Activated CD4-positive, alpha-beta memory T cell treated with anti-CD3 and anti-CD28 coated beads for 36 hours (primary cell): ENCODE measurements at regions not wholly inside any gene's neighbourhood (a gene's known extent, or its start where the extent isn't known, plus 50 kb on each side); places are given as distances from the start of the nearest gene placed in this dataset.

Experiments used
- CTCF ChIA-PET: fragments of 350-600 bp; sonication (Branson Sonifier 250); formaldehyde crosslinking; loops from one replicate; lab custom pipeline; 2021; ENCODE audit warnings: antibody characterized with exemption, inconsistent platforms; lab: Charles Lee
- POLR2A ChIA-PET: fragments of 350-600 bp; sonication (Branson Sonifier 250); formaldehyde crosslinking; loops from one replicate; lab custom pipeline; 2021; ENCODE audit warnings: antibody characterized with exemption; lab: Charles Lee
- DNase-seq: peaks from one replicate; pipeline ENCODE4 v3.0.0-alpha.2; 2020
- H3K27ac Mint-ChIP-seq: one replicate; pipeline ENCODE4 v1.8.0; 2021; ENCODE audit warnings: mixed read lengths
- H3K27me3 Mint-ChIP-seq: one replicate; pipeline ENCODE4 v1.8.0; 2021; ENCODE audit warnings: mixed read lengths
- H3K36me3 Mint-ChIP-seq: one replicate; pipeline ENCODE4 v1.8.0; 2021; ENCODE audit warnings: mixed read lengths
- H3K4me1 Mint-ChIP-seq: one replicate; pipeline ENCODE4 v1.8.0; 2021; ENCODE audit warnings: low read depth, mixed read lengths
- H3K4me3 Mint-ChIP-seq: one replicate; pipeline ENCODE4 v1.8.0; 2021; ENCODE audit warnings: mild to moderate bottlenecking, mixed read lengths
- H3K9me3 Mint-ChIP-seq: one replicate; pipeline ENCODE4 v1.8.0; 2021; ENCODE audit warnings: mixed read lengths
- intact Hi-C: fragments of 100-400 bp; cut with micrococcal nuclease; formaldehyde crosslinking; loops from one replicate; pipeline ENCODE4 v1.15.1; 2023

DNA sequence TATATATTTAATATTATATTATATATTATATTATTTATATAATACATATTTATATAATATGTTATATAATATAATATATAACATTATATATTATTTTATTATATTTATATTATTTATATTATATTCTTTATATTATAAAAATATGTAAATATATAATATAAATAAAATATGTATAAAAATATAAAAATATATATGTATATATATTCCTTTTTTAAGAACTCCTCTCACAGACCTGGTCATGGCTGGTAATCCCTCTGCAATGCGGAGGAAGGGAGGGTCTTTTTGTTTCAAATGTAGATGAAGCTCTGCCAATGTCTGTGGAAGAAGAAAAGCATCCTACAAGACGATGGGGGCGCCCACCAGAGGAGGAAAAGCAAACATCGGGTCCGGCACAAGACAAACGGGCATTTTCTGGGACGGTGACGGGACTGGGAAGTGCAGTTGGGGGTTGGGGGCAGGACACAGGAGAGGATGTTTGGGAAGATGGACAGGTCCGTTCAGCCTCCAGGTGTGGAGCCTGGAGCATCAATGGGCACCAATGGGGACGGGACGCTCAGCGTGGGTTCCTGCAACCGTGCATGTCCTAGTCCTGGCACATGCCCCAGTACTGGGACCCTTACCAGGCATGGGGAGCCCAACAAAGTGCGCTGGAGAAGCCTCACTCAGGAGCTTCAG lies 194.0 kb downstream of the IRX1 start:
- POLR2A ChIA-PET: no interaction called here
- DNase-seq: no peak
- Mint-ChIP-seq H3K36me3 (no peaks in the 10 kb centered on the region), H3K4me1 (no peaks in the 10 kb centered on the region), H3K9me3 (no peaks in the 10 kb centered on the region), H3K27ac (no peak overlapping the region), H3K4me3 (no peak overlapping the region), H3K27me3 (no peaks in the 10 kb centered on the region)
- CTCF ChIA-PET: no interaction called here
- intact Hi-C loops: no loop called here

DNA sequence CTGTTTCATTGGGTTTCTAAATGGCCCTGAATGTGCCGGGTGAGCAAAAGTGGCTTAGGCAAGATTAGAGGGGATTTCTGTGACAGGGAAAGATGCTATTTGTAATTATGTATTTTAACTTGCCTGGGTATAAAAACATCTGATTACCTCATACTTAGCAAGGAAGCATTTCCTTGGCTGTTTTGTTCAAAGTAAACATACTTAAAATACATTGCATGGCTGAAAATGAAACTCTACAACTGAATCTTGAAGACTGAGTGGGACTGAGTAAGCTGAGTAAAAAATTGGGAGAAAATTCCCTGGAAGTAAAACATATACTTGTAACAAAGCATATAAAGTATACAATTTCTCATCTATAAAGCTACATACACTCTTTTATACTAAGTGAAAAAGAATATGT lies 197.5 kb downstream of the IRX1 start:
- DNase-seq: no peak
- Mint-ChIP-seq H3K36me3 (no peaks in the 10 kb centered on the region), H3K4me1 (no peaks in the 10 kb centered on the region), H3K27me3 (no peaks in the 10 kb centered on the region), H3K9me3 (no peaks in the 10 kb centered on the region), H3K4me3 (no peak overlapping the region), H3K27ac (no peak overlapping the region)
- intact Hi-C loops: no loop called here
- POLR2A ChIA-PET: no interaction called here
- CTCF ChIA-PET: no interaction called here

DNA sequence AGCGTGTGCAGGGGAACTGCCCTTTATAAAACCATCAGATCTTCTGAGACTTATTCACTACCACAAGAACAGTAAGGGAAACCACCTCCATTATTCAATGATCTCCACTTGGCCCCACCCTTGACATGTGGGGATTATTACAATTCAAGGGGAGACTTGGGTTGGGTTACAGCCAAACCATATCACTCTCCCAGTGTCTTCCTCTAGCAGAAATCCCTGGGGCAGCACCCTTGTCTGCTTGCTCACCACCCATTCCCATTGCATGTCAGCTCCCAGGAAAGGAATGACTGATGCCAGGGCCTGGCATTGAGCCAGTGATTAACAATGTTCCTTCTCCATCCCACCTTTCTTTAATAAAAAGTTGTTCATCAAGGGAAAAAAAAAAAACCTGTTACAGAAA lies 199.0 kb downstream of the IRX1 start:
- intact Hi-C loops: no loop called here
- no peaks in the 10 kb centered on the region for H3K27me3 Mint-ChIP-seq
- CTCF ChIA-PET: no interaction called here
- no peak for DNase-seq
- POLR2A ChIA-PET: no interaction called here
- H3K4me1 Mint-ChIP-seq: no peaks in the 10 kb centered on the region
- H3K36me3 Mint-ChIP-seq: no peaks in the 10 kb centered on the region
- H3K27ac Mint-ChIP-seq: no peak overlapping the region
- no peaks in the 10 kb centered on the region for H3K9me3 Mint-ChIP-seq
- H3K4me3 Mint-ChIP-seq: no peak overlapping the region

DNA sequence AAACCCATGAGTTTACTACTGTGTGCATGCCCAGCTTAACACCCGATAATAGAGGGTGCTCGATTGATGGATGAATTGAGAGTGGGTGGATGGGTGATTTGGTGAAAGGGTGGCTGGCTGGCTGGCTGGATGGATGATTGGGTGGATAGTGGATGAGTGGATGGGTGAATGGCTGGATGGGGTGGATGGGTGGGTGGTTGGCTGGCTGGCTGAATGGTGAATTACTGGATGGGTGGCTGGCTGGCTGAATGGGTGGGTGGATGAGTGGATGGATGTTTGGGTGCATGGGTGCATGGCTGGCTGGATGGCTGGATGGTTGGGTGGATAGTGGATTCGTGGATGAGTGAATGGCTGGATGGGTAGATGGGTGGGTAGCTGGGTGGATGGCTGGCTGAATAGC lies 201.1 kb downstream of the IRX1 start:
- H3K27ac Mint-ChIP-seq: no peak overlapping the region
- no peak overlapping the region for H3K4me3 Mint-ChIP-seq
- H3K27me3 Mint-ChIP-seq: no peaks in the 10 kb centered on the region
- intact Hi-C loops: no loop called here
- no peaks in the 10 kb centered on the region for H3K4me1 Mint-ChIP-seq
- POLR2A ChIA-PET: no interaction called here
- H3K36me3 Mint-ChIP-seq: no peaks in the 10 kb centered on the region
- H3K9me3 Mint-ChIP-seq: peaks cover 8% of the 10 kb centered on the region
- DNase-seq: no peak
- CTCF ChIA-PET: no interaction called here

DNA sequence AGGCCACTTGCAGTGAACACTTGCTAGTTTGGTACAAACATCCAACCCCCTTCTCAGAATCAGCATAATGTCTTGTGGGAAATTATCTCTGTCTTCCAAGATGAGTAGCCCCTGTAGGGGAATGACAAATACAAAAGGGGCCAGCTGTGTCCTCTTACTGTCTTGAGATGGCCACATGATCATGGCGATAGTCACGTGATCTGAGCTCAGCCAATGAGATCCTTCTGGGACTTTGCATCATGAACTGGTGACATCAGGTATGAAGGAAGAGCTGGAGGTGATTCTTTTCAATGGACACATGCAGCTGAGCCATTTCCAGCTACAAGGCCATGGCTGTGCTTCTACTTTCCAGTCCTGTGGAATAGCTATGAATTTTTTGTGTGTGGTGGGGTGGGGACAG lies 206.3 kb downstream of the IRX1 start:
- ChIA-PET POLR2A (no interaction called here), CTCF (no interaction called here)
- Mint-ChIP-seq H3K4me1 (no peaks in the 10 kb centered on the region), H3K27me3 (no peaks in the 10 kb centered on the region), H3K36me3 (no peaks in the 10 kb centered on the region), H3K27ac (no peak overlapping the region), H3K9me3 (peaks cover 11% of the 10 kb centered on the region), H3K4me3 (no peak overlapping the region)
- intact Hi-C loops: no loop called here
- no peak for DNase-seq

DNA sequence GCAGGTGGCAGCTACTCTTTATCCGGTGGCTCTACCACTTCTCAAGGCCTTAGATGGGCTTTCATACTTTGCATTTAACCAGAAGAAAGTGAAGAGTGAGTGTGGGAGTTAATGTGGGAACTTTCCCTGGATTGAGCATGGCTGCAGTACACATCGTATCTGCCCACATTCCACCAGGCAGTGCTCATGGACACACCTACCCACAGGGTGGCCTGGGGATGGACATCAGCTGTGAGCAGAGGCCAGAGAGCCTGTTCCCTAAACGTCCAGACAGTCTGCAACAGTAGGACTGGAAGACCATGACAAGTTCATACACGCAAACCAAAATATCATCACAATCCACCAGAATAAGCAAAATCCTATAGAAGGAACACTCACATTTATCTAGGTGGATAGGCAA lies 213.8 kb downstream of the IRX1 start:
- no peak for DNase-seq
- POLR2A ChIA-PET: no interaction called here
- intact Hi-C loops: no loop called here
- Mint-ChIP-seq H3K27ac (no peak overlapping the region), H3K27me3 (no peaks in the 10 kb centered on the region), H3K9me3 (peaks cover 8% of the 10 kb centered on the region), H3K4me1 (no peaks in the 10 kb centered on the region), H3K36me3 (peaks cover 1% of the 10 kb centered on the region), H3K4me3 (no peak overlapping the region)
- CTCF ChIA-PET: no interaction called here

DNA sequence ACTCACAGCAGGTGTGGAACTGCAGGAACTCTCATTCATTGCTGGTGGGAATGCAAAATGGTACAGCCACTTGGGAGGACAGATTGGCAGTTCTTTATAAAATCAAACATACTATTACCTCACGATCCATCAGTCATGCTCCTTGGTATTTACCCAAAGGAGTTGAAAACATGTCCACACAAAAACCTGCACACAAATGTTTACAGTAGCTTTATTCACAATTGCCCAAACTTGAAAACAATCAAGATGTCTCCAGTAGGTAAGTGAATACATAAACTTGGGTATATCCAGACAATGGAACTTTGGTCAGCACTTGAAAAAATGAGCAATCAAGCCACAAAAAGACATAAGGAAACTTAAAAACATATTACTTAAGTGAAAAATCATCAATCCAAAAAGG lies 215.5 kb downstream of the IRX1 start:
- ChIA-PET CTCF (no interaction called here), POLR2A (no interaction called here)
- Mint-ChIP-seq H3K4me1 (no peaks in the 10 kb centered on the region), H3K4me3 (no peak overlapping the region), H3K9me3 (peaks cover 8% of the 10 kb centered on the region), H3K27me3 (no peaks in the 10 kb centered on the region), H3K27ac (no peak overlapping the region), H3K36me3 (peaks cover 1% of the 10 kb centered on the region)
- DNase-seq: no peak
- intact Hi-C loops: no loop called here

DNA sequence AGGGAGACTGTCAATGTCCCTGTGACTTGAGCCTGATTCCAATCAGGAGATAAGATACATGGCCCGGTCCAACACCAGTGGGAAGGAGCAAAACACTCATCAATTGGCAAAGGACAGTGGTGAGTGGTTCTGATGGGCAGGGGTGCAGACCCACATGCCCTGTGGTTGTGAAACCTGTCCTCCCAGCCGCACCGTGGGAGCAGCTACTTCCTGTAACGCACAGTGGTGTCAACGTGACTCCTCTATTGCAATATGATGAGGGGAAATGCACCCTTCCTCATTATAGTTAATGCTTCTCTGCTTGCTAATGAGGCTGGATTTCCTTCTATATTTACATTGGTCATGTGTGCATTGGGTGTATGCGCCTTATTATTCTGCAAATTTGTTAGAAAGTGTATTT lies 223.0 kb downstream of the IRX1 start:
- no peaks in the 10 kb centered on the region for H3K27me3 Mint-ChIP-seq

DNA sequence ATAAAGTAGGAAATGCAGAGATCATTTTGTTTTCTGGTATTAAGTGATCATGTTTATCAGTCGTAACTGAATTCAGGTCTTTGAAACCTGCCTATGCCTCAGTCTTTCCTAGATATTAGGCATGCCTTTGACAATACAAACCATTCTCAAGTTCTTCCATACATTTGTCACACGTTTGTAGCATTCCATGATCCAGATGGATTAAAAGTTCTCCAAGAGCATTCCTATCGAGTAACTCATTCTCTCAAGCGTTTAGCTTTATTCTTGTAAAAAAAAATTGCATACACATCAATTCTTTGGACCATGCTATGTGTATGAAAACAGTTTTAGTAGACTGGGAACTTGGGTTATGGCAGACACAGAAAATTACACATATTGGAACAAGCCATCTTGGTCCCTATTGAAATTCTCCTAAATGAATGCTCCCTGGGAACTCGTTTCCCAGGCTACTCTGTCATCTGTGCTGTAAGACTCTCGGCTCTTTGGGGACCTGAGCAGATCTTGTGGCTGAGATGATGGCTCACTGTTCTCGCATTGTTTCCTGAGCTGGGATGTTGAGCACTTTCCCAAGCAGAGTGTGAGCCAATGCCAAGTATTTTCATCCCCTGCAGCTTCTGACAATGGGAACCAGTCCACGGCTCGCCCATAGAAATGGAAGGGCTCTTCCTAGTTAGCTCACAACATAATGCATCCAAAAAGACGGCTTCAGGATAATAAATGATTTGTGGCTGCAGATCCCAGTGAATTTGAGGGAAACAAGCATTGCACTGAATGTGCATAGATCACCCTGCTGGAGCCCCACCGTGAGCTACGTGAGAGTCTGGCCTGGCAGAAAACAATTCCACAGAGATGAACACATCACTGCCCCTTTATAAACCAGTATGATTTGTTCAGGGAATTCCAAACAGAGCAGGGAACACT lies 230.2 kb downstream of the IRX1 start:
- intact Hi-C loops: no loop called here
- POLR2A ChIA-PET: no interaction called here
- H3K27me3 Mint-ChIP-seq: no peaks in the 10 kb centered on the region
- CTCF ChIA-PET: no interaction called here
- peaks cover 11% of the 10 kb centered on the region for H3K9me3 Mint-ChIP-seq
- no peak for DNase-seq
- no peak overlapping the region for H3K27ac Mint-ChIP-seq
- H3K4me3 Mint-ChIP-seq: no peak overlapping the region
- H3K4me1 Mint-ChIP-seq: no peaks in the 10 kb centered on the region
- no peaks in the 10 kb centered on the region for H3K36me3 Mint-ChIP-seq

More for the DNA sequence above, 223.0 kb downstream of the IRX1 start:
- intact Hi-C loops: no loop called here
- POLR2A ChIA-PET: no interaction called here
- Mint-ChIP-seq H3K36me3 (no peaks in the 10 kb centered on the region), H3K9me3 (peaks cover 8% of the 10 kb centered on the region), H3K4me1 (no peaks in the 10 kb centered on the region), H3K27ac (no peak overlapping the region), H3K4me3 (no peak overlapping the region)
- CTCF ChIA-PET: no interaction called here
- no peak for DNase-seq

DNA sequence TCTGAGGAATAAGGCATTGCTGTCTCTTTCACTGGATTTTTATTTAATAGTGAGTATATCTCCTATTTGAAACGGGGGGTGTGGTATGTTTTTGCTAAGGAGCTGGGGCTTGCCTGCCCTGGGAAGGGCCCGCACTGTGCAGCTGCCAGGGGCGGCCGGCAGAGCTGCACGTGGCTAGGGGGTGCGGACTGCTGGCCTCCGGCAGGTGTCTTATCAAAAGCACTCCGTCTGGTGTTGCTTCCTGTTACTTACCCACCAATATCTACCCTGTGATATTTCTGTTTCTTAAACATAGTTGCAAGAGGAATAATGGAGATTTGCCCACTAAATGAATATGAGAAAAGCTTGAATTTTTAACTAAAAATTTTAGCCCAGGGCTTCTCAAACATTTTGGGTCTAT lies 232.0 kb downstream of the IRX1 start:
- no peaks in the 10 kb centered on the region for H3K27me3 Mint-ChIP-seq
- H3K4me1 Mint-ChIP-seq: no peaks in the 10 kb centered on the region
- H3K36me3 Mint-ChIP-seq: no peaks in the 10 kb centered on the region
- H3K9me3 Mint-ChIP-seq: peaks cover 14% of the 10 kb centered on the region
- intact Hi-C loops: no loop called here
- H3K4me3 Mint-ChIP-seq: no peak overlapping the region
- no peak for DNase-seq
- CTCF ChIA-PET: no interaction called here
- no peak overlapping the region for H3K27ac Mint-ChIP-seq
- POLR2A ChIA-PET: no interaction called here

DNA sequence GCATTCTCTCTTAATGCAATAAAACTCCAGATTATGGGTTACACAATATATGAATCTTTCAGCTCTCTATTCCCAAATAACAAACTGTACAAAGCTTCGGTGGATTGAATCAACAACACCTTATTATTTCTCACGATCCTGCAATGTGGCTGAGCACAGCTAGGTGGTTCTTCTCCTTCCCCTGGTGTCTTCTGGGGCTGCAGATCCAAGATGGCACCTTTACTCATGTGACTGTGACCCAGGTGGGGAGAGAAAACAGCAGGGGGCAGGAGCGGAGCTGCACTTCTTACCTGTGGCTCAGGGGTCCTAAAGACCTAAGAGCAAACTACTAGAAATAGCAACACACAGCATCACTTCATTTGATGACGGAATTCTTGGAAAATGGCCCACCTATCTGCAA lies 233.1 kb downstream of the IRX1 start:
- H3K36me3 Mint-ChIP-seq: no peaks in the 10 kb centered on the region
- POLR2A ChIA-PET: no interaction called here

DNA sequence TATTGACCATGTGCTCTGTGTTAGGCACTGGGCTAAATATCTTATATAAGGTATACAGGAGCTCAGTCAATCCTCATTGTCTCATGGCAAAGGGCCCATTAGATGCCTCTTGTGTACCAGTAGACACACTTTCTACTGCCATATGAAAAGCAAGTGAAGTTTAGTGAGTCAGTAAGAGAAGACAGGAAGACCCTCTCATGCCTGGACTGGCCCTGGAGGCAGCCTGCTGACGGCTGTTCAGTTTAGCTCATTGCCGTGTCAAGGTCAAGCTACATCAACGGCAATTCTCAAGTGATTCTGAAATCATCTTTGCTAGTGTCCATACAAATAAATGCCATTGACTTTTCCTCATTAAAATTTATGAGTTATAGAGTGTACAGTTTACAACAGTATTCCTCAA lies 237.9 kb downstream of the IRX1 start:
- ChIA-PET CTCF (no interaction called here), POLR2A (no interaction called here)
- no peak for DNase-seq
- Mint-ChIP-seq H3K27me3 (no peaks in the 10 kb centered on the region), H3K36me3 (no peaks in the 10 kb centered on the region), H3K4me1 (no peaks in the 10 kb centered on the region), H3K4me3 (no peak overlapping the region), H3K27ac (no peak overlapping the region), H3K9me3 (peaks cover 7% of the 10 kb centered on the region)
- intact Hi-C loops: no loop called here

More for the DNA sequence above, 233.1 kb downstream of the IRX1 start:
- no peaks in the 10 kb centered on the region for H3K27me3 Mint-ChIP-seq
- no peak for DNase-seq
- peaks cover 11% of the 10 kb centered on the region for H3K9me3 Mint-ChIP-seq
- no peak overlapping the region for H3K4me3 Mint-ChIP-seq
- CTCF ChIA-PET: no interaction called here
- no peaks in the 10 kb centered on the region for H3K4me1 Mint-ChIP-seq
- intact Hi-C loops: no loop called here
- H3K27ac Mint-ChIP-seq: no peak overlapping the region

DNA sequence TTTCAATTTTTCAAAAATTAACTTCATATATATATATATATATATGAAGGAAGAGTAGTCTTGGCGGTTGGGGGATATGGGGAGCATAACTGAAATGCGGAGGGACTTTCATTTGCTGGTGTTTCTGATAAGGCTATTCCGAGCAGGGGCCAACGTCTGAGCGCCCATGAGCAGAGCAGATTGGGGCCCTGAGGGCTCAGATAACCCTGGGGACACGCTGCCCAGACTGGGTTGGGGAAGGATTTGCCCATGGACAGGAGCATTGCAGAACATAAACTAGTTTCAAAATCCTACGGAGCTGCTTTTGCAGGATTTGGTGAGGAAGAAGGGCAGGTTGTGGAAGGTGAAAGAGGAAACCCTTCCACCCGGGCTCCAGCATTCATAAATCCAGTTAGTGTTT lies 240.2 kb downstream of the IRX1 start:
- DNase-seq: no peak
- Mint-ChIP-seq H3K27me3 (no peaks in the 10 kb centered on the region), H3K4me3 (no peak overlapping the region), H3K9me3 (peaks cover 7% of the 10 kb centered on the region), H3K36me3 (no peaks in the 10 kb centered on the region), H3K27ac (no peak overlapping the region), H3K4me1 (no peaks in the 10 kb centered on the region)
- intact Hi-C loops: no loop called here
- CTCF ChIA-PET: no interaction called here
- POLR2A ChIA-PET: no interaction called here
